ENCODE measurements at regions not wholly inside any gene's neighbourhood (a gene's known extent, or its start where the extent isn't known, plus 50 kb on each side); places are given as distances from the start of the nearest gene placed in this dataset.
"Not testable (repeated sequence)": the region's sequence is repeated elsewhere in the genome, so short reads cannot be mapped to it uniquely, and the experiment has no call there.

DNA sequence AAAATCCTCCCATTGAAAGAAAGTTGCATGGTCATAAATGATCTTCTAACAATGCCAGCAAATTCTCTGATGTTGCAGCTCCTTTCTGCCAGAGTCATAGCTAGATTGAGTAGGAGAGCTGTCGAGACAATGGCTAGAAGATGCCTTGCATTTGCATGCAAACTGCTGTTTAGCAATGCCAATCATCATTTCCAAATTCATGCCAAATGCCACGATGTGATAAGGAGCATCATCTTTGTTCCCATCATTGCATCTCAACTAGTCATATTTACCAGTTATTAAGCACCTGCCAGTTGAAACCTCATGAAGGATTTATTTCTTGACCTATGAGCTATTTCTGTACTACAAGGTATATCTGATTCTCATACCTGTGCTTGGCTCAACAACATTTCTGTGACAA is 246.4 kb upstream of the PIK3R1 start:
- no peak overlapping the region for H3K27ac Mint-ChIP-seq
- peaks cover 27% of the 10 kb centered on the region for H3K4me1 Mint-ChIP-seq (ENCODE audit: low read depth)
- no peaks in the 10 kb centered on the region for H3K9me3 Mint-ChIP-seq
- no peaks in the 10 kb centered on the region for H3K27me3 Mint-ChIP-seq
- H3K36me3 Mint-ChIP-seq (ENCODE audit: low read depth), result no peaks in the 10 kb centered on the region
- intact Hi-C loops (cut with micrococcal nuclease), result no loop called here
- H3K4me3 Mint-ChIP-seq, result no peak overlapping the region

DNA sequence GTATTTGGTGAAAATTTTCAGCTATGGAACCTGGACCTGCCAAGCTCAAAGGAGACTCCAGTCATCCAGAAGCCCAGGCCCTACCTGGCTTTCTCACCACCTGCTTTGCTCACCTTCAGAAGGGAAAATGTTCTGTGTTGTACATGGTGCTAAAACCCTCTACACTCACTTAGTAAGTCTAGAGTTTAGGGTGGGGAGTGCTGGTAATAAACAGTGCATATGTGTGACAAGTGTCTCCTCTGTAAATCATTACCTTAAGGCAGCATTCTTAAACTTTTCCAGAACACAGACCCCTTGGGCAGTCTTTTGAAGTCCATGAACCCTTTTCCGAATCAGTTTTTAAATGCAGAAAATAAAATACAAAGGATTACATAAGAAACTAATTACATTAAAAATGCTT is 248.8 kb upstream of the PIK3R1 start:
- Mint-ChIP-seq H3K4me3 (no peak overlapping the region), H3K9me3 (no peaks in the 10 kb centered on the region), H3K27ac (no peak overlapping the region), H3K36me3 (ENCODE audit: low read depth) (no peaks in the 10 kb centered on the region), H3K4me1 (ENCODE audit: low read depth) (peaks cover 15% of the 10 kb centered on the region), H3K27me3 (no peaks in the 10 kb centered on the region)
- intact Hi-C loops (cut with micrococcal nuclease), result no loop called here

DNA sequence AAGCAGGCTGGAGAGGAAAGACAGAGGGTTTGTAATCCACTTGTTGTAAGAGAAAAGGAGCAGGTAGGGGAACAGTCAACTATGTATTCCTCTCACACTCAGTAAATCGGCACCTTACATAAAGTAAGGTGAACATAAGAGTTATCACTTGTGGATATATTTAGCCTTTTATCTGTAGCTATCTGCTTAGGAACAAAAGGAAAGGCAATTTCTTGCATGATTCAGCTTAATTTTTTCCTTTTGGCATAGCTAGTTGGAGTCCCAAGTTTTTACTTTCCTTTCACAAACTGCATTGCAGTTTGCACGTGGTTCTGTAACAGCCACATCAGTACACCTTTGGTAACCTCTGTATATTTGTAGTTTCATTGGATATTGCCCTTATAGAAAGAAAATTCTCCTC is 250.9 kb upstream of the PIK3R1 start:
- H3K9me3 Mint-ChIP-seq, result no peaks in the 10 kb centered on the region
- no peak overlapping the region for H3K27ac Mint-ChIP-seq

GRCh38 chr5:67963789-67964519 is 251.6 kb upstream of the PIK3R1 start:
- no peaks in the 10 kb centered on the region for H3K27me3 Mint-ChIP-seq
- intact Hi-C loops (cut with micrococcal nuclease), result no loop called here
- H3K9me3 Mint-ChIP-seq, result no peaks in the 10 kb centered on the region
- H3K4me1 Mint-ChIP-seq (ENCODE audit: low read depth), result peaks cover 5% of the 10 kb centered on the region
- H3K4me3 Mint-ChIP-seq, result no peak overlapping the region
- H3K27ac Mint-ChIP-seq, result no peak overlapping the region
- no peaks in the 10 kb centered on the region for H3K36me3 Mint-ChIP-seq (ENCODE audit: low read depth)

More for the DNA sequence above, 250.9 kb upstream of the PIK3R1 start:
- no peak overlapping the region for H3K4me3 Mint-ChIP-seq
- peaks cover 5% of the 10 kb centered on the region for H3K4me1 Mint-ChIP-seq (ENCODE audit: low read depth)
- H3K27me3 Mint-ChIP-seq, result no peaks in the 10 kb centered on the region
- intact Hi-C loops (cut with micrococcal nuclease), result no loop called here
- H3K36me3 Mint-ChIP-seq (ENCODE audit: low read depth), result no peaks in the 10 kb centered on the region

- no peak overlapping the region for H3K27ac Mint-ChIP-seq
- intact Hi-C loops (cut with micrococcal nuclease), result no loop called here
Observed at GRCh38 chr5:67960939-67961338, 254.6 kb upstream of the PIK3R1 start.

DNA sequence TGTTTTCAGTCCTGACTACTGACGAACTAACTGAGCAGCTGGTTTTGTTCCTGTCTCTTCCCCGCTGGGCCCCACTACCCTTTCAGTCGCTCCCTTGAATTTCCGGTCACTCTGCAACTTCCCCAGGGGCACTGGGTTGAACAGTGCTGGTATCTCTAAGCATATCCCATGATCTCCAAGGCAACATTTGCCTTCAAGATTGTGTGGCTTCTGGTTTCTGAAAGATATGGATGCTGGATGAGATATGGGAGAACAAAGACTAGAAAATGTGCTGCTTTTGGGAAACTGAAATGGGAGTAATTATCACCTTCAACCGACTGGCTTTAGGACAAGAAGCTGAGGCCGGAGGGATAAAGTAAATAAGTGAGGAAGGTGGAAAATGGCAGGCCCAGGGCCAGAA is 258.2 kb upstream of the PIK3R1 start:
- Mint-ChIP-seq H3K27me3 (no peaks in the 10 kb centered on the region), H3K9me3 (no peaks in the 10 kb centered on the region), H3K4me3 (no peak overlapping the region), H3K4me1 (ENCODE audit: low read depth) (peaks cover 6% of the 10 kb centered on the region), H3K36me3 (ENCODE audit: low read depth) (no peaks in the 10 kb centered on the region), H3K27ac (no peak overlapping the region)
- intact Hi-C loops (cut with micrococcal nuclease), result no loop called here

More at GRCh38 chr5:67960939-67961338, 254.6 kb upstream of the PIK3R1 start:
- Mint-ChIP-seq H3K4me3 (no peak overlapping the region), H3K4me1 (ENCODE audit: low read depth) (peaks cover 10% of the 10 kb centered on the region), H3K27me3 (no peaks in the 10 kb centered on the region), H3K9me3 (no peaks in the 10 kb centered on the region), H3K36me3 (ENCODE audit: low read depth) (no peaks in the 10 kb centered on the region)

GRCh38 chr5:67954351-67954750 is 261.2 kb upstream of the PIK3R1 start:
- peaks cover 6% of the 10 kb centered on the region for H3K4me1 Mint-ChIP-seq (ENCODE audit: low read depth)
- no peaks in the 10 kb centered on the region for H3K36me3 Mint-ChIP-seq (ENCODE audit: low read depth)
- no peak overlapping the region for H3K4me3 Mint-ChIP-seq
- H3K27me3 Mint-ChIP-seq, result no peaks in the 10 kb centered on the region
- H3K9me3 Mint-ChIP-seq, result no peaks in the 10 kb centered on the region
- intact Hi-C loops (cut with micrococcal nuclease), result no loop called here
- H3K27ac Mint-ChIP-seq, result no peak overlapping the region

DNA sequence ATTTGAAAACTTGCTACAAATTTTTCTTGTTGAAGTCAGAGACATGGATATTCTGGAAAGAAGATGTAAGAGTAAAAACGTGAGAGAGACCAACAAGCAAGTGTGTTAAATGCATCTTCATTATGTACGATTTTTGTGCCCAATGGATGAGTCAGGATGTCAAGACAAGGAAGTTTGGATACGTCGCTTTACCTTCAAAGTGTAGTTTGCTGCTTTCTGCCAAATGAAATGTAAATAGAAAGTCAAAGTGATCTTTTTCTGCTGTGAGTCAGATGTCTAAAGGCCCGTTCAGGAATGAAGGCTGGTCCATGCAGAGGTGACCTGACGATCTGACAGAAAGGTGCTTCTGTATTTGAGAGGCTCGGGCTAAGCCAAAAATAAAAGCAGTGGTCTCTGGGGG is 273.1 kb upstream of the PIK3R1 start:
- intact Hi-C loops (cut with micrococcal nuclease), result no loop called here
- H3K9me3 Mint-ChIP-seq, result peaks cover 4% of the 10 kb centered on the region
- H3K27ac Mint-ChIP-seq, result no peak overlapping the region
- H3K4me3 Mint-ChIP-seq, result no peak overlapping the region
- no peaks in the 10 kb centered on the region for H3K27me3 Mint-ChIP-seq
- H3K4me1 Mint-ChIP-seq (ENCODE audit: low read depth), result no peaks in the 10 kb centered on the region
- no peaks in the 10 kb centered on the region for H3K36me3 Mint-ChIP-seq (ENCODE audit: low read depth)

- Mint-ChIP-seq H3K4me3 (no peak overlapping the region), H3K36me3 (ENCODE audit: low read depth) (no peaks in the 10 kb centered on the region), H3K4me1 (ENCODE audit: low read depth) (no peaks in the 10 kb centered on the region), H3K9me3 (no peaks in the 10 kb centered on the region), H3K27me3 (no peaks in the 10 kb centered on the region), H3K27ac (no peak overlapping the region)
- intact Hi-C loops (cut with micrococcal nuclease), result no loop called here
Observed at GRCh38 chr5:67941614-67942401, 273.7 kb upstream of the PIK3R1 start.

GRCh38 chr5:67935908-67936566 is 279.5 kb upstream of the PIK3R1 start:
- Mint-ChIP-seq H3K9me3 (no peaks in the 10 kb centered on the region), H3K27me3 (no peaks in the 10 kb centered on the region), H3K4me3 (no peak overlapping the region), H3K4me1 (ENCODE audit: low read depth) (peaks cover 15% of the 10 kb centered on the region), H3K36me3 (ENCODE audit: low read depth) (no peaks in the 10 kb centered on the region), H3K27ac (no peak overlapping the region)
- intact Hi-C loops (cut with micrococcal nuclease), result no loop called here

DNA sequence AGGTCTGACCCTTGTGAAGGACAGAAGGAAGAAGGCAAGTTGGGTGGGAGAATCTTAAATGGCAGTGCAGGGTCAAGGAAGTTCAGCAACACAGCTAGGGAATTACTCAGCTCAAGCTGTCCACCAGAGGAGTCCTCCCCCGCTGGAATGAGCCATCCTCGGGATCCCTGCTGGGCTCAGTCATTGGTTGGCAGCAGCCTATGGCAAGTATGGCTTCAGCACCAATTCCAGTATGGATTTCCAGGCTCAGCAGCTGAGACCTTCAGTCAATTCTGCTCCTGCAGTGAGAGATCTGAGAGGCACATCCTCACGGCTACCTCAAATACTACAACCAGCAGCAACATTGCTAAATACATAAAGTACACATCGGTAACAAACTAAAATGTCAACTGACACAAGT is 280.6 kb upstream of the PIK3R1 start:
- Mint-ChIP-seq H3K4me3 (no peak overlapping the region), H3K27me3 (no peaks in the 10 kb centered on the region), H3K36me3 (ENCODE audit: low read depth) (no peaks in the 10 kb centered on the region), H3K4me1 (ENCODE audit: low read depth) (peaks cover 15% of the 10 kb centered on the region), H3K27ac (no peak overlapping the region), H3K9me3 (no peaks in the 10 kb centered on the region)
- intact Hi-C loops (cut with micrococcal nuclease), result no loop called here

- H3K27me3 Mint-ChIP-seq, result no peaks in the 10 kb centered on the region
- H3K4me3 Mint-ChIP-seq, result no peak overlapping the region
- H3K27ac Mint-ChIP-seq, result no peak overlapping the region
- H3K36me3 Mint-ChIP-seq (ENCODE audit: low read depth), result no peaks in the 10 kb centered on the region
- intact Hi-C loops (cut with micrococcal nuclease), result no loop called here
- no peaks in the 10 kb centered on the region for H3K9me3 Mint-ChIP-seq
- no peaks in the 10 kb centered on the region for H3K4me1 Mint-ChIP-seq (ENCODE audit: low read depth)
Observed at GRCh38 chr5:67925511-67925910, 290.0 kb upstream of the PIK3R1 start.

- peaks cover 17% of the 10 kb centered on the region for H3K9me3 Mint-ChIP-seq
- no peaks in the 10 kb centered on the region for H3K4me1 Mint-ChIP-seq (ENCODE audit: low read depth)
- no peak overlapping the region for H3K4me3 Mint-ChIP-seq
- intact Hi-C loops (cut with micrococcal nuclease), result no loop called here
- H3K27me3 Mint-ChIP-seq, result no peaks in the 10 kb centered on the region
- no peak overlapping the region for H3K27ac Mint-ChIP-seq
- H3K36me3 Mint-ChIP-seq (ENCODE audit: low read depth), result no peaks in the 10 kb centered on the region
Observed at GRCh38 chr5:67921004-67921601, 294.5 kb upstream of the PIK3R1 start.

- H3K27me3 Mint-ChIP-seq; H3K27ac Mint-ChIP-seq; intact Hi-C loops (cut with micrococcal nuclease); H3K4me3 Mint-ChIP-seq; H3K4me1 Mint-ChIP-seq (ENCODE audit: low read depth); H3K36me3 Mint-ChIP-seq (ENCODE audit: low read depth): not testable (repeated sequence)
- H3K9me3 Mint-ChIP-seq, result peaks cover 17% of the 10 kb centered on the region
Observed at GRCh38 chr5:67919532-67919931, 296.0 kb upstream of the PIK3R1 start.
